NB4 (cell line): ENCODE measurements at regions not wholly inside any gene's neighbourhood (a gene's known extent, or its start where the extent isn't known, plus 50 kb on each side); places are given as distances from the start of the nearest gene placed in this dataset.

Experiments used
- DNase-seq: peaks from one replicate; pipeline ENCODE4 v3.0.0; 2010; ENCODE audit warnings: low read depth
- H3K4me3 ChIP-seq: one replicate; pipeline ENCODE4 v1.5.1; 2011; ENCODE audit warnings: mild to moderate bottlenecking, low read depth, low read length, moderate library complexity
- CTCF ChIP-seq: IDR thresholded peaks from one replicate; pipeline ENCODE4 v1.5.1; 2012; ENCODE audit warnings: low read depth, low read length
- MAX ChIP-seq: IDR thresholded peaks from 2 replicates; pipeline ENCODE4 v1.6.1; 2011; ENCODE audit warnings: low read depth, low read length
- MYC ChIP-seq: IDR thresholded peaks from 2 replicates; pipeline ENCODE4 v1.6.1; 2011; ENCODE audit warnings: low read depth, low read length
- POLR2A ChIP-seq: IDR thresholded peaks from 2 replicates; pipeline ENCODE4 v1.6.1; 2011; ENCODE audit warnings: mild to moderate bottlenecking; ENCODE audit not compliant: insufficient read length; ENCODE audit errors: extremely low read depth

GRCh38 chr3:22475665-22476240 is 724.7 kb upstream of the ZNF385D start:
- H3K4me3 ChIP-seq: no peak overlapping the region
- DNase-seq: peak; percentile 11
- TF ChIP-seq POLR2A (no peak), CTCF (no peak), MAX (no peak), MYC (no peak)

GRCh38 chr3:22476976-22477375 is 726.0 kb upstream of the ZNF385D start:
- DNase-seq: no peak
- no peak overlapping the region for H3K4me3 ChIP-seq
- TF ChIP-seq POLR2A (no peak), CTCF (no peak), MAX (no peak), MYC (no peak)

GRCh38 chr3:22485954-22486353 is 717.2 kb upstream of the UBE2E2 start:
- TF ChIP-seq MAX (no peak), MYC (no peak), POLR2A (no peak), CTCF (no peak)
- peak; percentile 3 for DNase-seq
- H3K4me3 ChIP-seq: no peak overlapping the region

GRCh38 chr3:22490747-22491146 is 712.4 kb upstream of the UBE2E2 start:
- no peak for DNase-seq
- no peak overlapping the region for H3K4me3 ChIP-seq
- TF ChIP-seq POLR2A (no peak), MAX (no peak), CTCF (no peak), MYC (no peak)

GRCh38 chr3:22491344-22491743 is 711.8 kb upstream of the UBE2E2 start:
- no peak for DNase-seq
- no peak for TF ChIP-seq MAX
- TF ChIP-seq CTCF: no peak
- no peak for TF ChIP-seq POLR2A
- no peak for TF ChIP-seq MYC
- no peak overlapping the region for H3K4me3 ChIP-seq

GRCh38 chr3:22492342-22492741 is 710.8 kb upstream of the UBE2E2 start:
- TF ChIP-seq POLR2A: no peak
- TF ChIP-seq MYC: no peak
- TF ChIP-seq MAX: no peak
- no peak for TF ChIP-seq CTCF

More at GRCh38 chr3:22492342-22492741, 710.8 kb upstream of the UBE2E2 start:
- no peak overlapping the region for H3K4me3 ChIP-seq
- no peak for DNase-seq
